WTC11 (cell line): ENCODE measurements at regions not wholly inside any gene's neighbourhood (a gene's known extent, or its start where the extent isn't known, plus 50 kb on each side); places are given as distances from the start of the nearest gene placed in this dataset.

Source experiments
- ATAC-seq: fragments of 200-7000 bp; cut with Tn5 transposase; 2 replicates; pipeline ENCODE4 v1.10.0; 2021; ENCODE audit warnings: mild to moderate bottlenecking, moderate library complexity
- CTCF ChIA-PET: fragments of 300-600 bp; sonication (Branson Sonifier 250); formaldehyde crosslinking; loops from one replicate; lab custom pipeline; 2021; ENCODE audit warnings: antibody characterized with exemption; lab: Charles Lee
- POLR2A ChIA-PET: fragments of 350-600 bp; sonication (Branson Sonifier 250); formaldehyde crosslinking; loops from one replicate; lab custom pipeline; 2021; ENCODE audit warnings: antibody characterized with exemption; lab: Charles Lee
- DNase-seq: peaks from one replicate; pipeline ENCODE4 v3.0.0; 2021; ENCODE audit warnings: low spot score
- H3K27ac Mint-ChIP-seq: 2 replicates; pipeline ENCODE4 v1.8.0; 2021; ENCODE audit warnings: mixed read lengths
- H3K27me3 Mint-ChIP-seq: 2 replicates; pipeline ENCODE4 v1.8.0; 2021; ENCODE audit warnings: low read depth, mild to moderate bottlenecking, moderate library complexity, mixed read lengths
- H3K36me3 Mint-ChIP-seq: 2 replicates; pipeline ENCODE4 v1.8.0; 2021; ENCODE audit warnings: mixed read lengths
- H3K4me1 Mint-ChIP-seq: 2 replicates; pipeline ENCODE4 v1.8.0; 2022; ENCODE audit warnings: mixed read lengths
- H3K4me3 Mint-ChIP-seq: 2 replicates; pipeline ENCODE4 v1.8.0; 2021; ENCODE audit warnings: mild to moderate bottlenecking, moderate library complexity, mixed read lengths
- H3K9me3 Mint-ChIP-seq: 2 replicates; pipeline ENCODE4 v1.8.0; 2021; ENCODE audit warnings: mixed read lengths
- GRHL2 ChIP-seq: fragments of 250-450 bp; sonication (Bioruptor Pico); IDR thresholded peaks from 2 replicates; pipeline ENCODE4 v1.8.0; 2022; ENCODE audit warnings: mild to moderate bottlenecking, moderate library complexity; ENCODE audit not compliant: insufficient replicate concordance, severe bottlenecking
- MYBL2 ChIP-seq: sonication (generic); formaldehyde crosslinking; IDR thresholded peaks from 2 replicates; pipeline ENCODE4 v1.8.1; 2023; ENCODE audit warnings: mild to moderate bottlenecking, moderate library complexity, missing genetic modification reagents
- NR1H2 ChIP-seq: sonication (generic); formaldehyde crosslinking; IDR thresholded peaks from 2 replicates; pipeline ENCODE4 v1.9.0; 2021; ENCODE audit warnings: mild to moderate bottlenecking, moderate library complexity, missing genetic modification reagents
- OVOL2 ChIP-seq: fragments of 250-450 bp; sonication (Bioruptor Pico); IDR thresholded peaks from 2 replicates; pipeline ENCODE4 v1.9.0; 2021; ENCODE audit warnings: mild to moderate bottlenecking, borderline replicate concordance
- SP1 ChIP-seq: sonication (generic); formaldehyde crosslinking; conservative IDR thresholded peaks from 2 replicates; pipeline ENCODE4 v1.8.1; 2022; ENCODE audit warnings: missing genetic modification reagents
- TEAD4 ChIP-seq: sonication (generic); formaldehyde crosslinking; IDR thresholded peaks from 2 replicates; pipeline ENCODE4 v1.8.0; 2022; ENCODE audit warnings: mild to moderate bottlenecking, missing genetic modification reagents
- ZNF219 ChIP-seq: sonication (generic); formaldehyde crosslinking; IDR thresholded peaks from 2 replicates; pipeline ENCODE4 v1.8.0; 2023; ENCODE audit warnings: missing genetic modification reagents, mild to moderate bottlenecking, borderline replicate concordance
- ZNF232 ChIP-seq: sonication (generic); formaldehyde crosslinking; IDR thresholded peaks from 2 replicates; pipeline ENCODE4 v1.8.0; 2022; ENCODE audit warnings: mild to moderate bottlenecking, missing genetic modification reagents
- TF ChIP-seq, protein P1 (sequence below): sonication (generic); formaldehyde crosslinking; IDR thresholded peaks from 2 replicates; pipeline ENCODE4 v1.8.1; 2022; ENCODE audit warnings: low read depth, mild to moderate bottlenecking, moderate library complexity, missing genetic modification reagents, borderline replicate concordance
- TF ChIP-seq, protein P2 (sequence below): fragments of 250-450 bp; sonication (Bioruptor Pico); IDR thresholded peaks from 2 replicates; pipeline ENCODE4 v2.1.2; 2022; ENCODE audit warnings: mild to moderate bottlenecking, moderate library complexity
- TF ChIP-seq, protein P3 (sequence below): sonication (generic); formaldehyde crosslinking; conservative IDR thresholded peaks from 2 replicates; pipeline ENCODE4 v1.8.1; 2023; ENCODE audit warnings: mild to moderate bottlenecking, low read depth, missing genetic modification reagents, moderate library complexity
- TF ChIP-seq, protein P4 (sequence below): sonication (generic); formaldehyde crosslinking; IDR thresholded peaks from 2 replicates; pipeline ENCODE4 v1.8.0; 2022; ENCODE audit warnings: mild to moderate bottlenecking, missing genetic modification reagents
- TF ChIP-seq, protein P5 (sequence below): fragments of 200-600 bp; IDR thresholded peaks from 2 replicates; pipeline ENCODE4 v1.8.0; 2022; ENCODE audit warnings: antibody characterized with exemption
- TF ChIP-seq, protein P6 (sequence below): fragments of 250-450 bp; sonication (Bioruptor Pico); conservative IDR thresholded peaks from 2 replicates; pipeline ENCODE4 v1.9.0; 2021; ENCODE audit warnings: mild to moderate bottlenecking

DNA sequence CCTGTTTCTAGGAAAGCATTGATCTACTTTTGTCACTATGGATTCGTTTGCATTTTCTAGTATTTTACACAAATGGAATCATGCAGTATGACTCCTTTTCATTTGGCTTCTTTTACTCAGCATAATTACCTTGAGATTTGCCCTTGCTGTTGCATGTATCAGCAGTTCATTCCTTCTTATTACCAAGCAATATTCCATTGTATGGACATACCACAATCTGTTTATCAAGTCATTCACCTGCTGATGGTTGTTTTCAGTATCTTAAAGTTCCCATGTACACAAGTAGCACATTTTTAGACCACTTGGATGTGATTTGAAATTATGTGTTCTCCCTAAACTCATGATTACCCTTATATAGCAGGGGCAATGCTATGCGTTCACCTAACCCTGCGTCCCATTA is 150.0 kb upstream of the UBE2E1 start:
- POLR2A ChIA-PET = no interaction called here
- Mint-ChIP-seq H3K4me3 (no peak overlapping the region), H3K9me3 (peaks cover 15% of the 10 kb centered on the region), H3K36me3 (peaks cover 12% of the 10 kb centered on the region), H3K4me1 (peaks cover 9% of the 10 kb centered on the region), H3K27ac (no peak overlapping the region), H3K27me3 (peaks cover 23% of the 10 kb centered on the region)
- DNase-seq (no peak), ATAC-seq (no peak)
- TF ChIP-seq, protein P1, sequence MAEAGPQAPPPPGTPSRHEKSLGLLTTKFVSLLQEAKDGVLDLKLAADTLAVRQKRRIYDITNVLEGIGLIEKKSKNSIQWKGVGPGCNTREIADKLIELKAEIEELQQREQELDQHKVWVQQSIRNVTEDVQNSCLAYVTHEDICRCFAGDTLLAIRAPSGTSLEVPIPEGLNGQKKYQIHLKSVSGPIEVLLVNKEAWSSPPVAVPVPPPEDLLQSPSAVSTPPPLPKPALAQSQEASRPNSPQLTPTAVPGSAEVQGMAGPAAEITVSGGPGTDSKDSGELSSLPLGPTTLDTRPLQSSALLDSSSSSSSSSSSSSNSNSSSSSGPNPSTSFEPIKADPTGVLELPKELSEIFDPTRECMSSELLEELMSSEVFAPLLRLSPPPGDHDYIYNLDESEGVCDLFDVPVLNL (CRISPR knock-in tag) = no peak
- TF ChIP-seq GRHL2 (CRISPR knock-in tag) (no peak), TEAD4 (CRISPR knock-in tag) (no peak), SP1 (no peak), NR1H2 (CRISPR knock-in tag) (no peak), OVOL2 (no peak)
- TF ChIP-seq, protein P2, sequence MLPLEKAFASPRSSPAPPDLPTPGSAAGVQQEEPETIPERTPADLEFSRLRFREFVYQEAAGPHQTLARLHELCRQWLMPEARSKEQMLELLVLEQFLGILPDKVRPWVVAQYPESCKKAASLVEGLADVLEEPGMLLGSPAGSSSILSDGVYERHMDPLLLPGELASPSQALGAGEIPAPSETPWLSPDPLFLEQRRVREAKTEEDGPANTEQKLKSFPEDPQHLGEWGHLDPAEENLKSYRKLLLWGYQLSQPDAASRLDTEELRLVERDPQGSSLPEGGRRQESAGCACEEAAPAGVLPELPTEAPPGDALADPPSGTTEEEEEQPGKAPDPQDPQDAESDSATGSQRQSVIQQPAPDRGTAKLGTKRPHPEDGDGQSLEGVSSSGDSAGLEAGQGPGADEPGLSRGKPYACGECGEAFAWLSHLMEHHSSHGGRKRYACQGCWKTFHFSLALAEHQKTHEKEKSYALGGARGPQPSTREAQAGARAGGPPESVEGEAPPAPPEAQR = no peak
- CTCF ChIA-PET = no interaction called here

DNA sequence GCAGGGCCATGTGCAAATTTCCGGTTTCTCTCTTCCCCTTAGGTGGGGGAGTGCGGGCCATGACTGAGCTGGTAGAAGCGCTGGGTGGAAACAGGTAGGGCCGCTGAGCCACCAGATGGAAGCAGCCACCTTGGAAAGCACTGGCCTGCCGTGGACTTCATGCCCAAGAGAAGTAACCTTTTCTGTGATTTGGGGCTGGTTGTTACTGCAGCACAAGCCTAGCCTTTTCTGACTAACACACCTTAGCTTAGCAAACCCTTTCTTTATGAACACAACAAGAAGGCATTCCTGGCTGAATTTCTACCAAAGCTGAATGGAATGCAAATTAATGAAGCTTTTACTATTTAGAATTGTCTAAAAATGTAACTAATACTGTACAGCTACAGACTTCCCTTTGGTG is 149.6 kb upstream of the UBE2E1 start:
- CTCF ChIA-PET = no interaction called here
- peaks cover 12% of the 10 kb centered on the region for H3K36me3 Mint-ChIP-seq
- TF ChIP-seq ZNF232 (no peak), NR1H2 (CRISPR knock-in tag) (no peak), ZNF219 (CRISPR knock-in tag) (no peak), MYBL2 (CRISPR knock-in tag) (no peak)
- TF ChIP-seq, protein P3, sequence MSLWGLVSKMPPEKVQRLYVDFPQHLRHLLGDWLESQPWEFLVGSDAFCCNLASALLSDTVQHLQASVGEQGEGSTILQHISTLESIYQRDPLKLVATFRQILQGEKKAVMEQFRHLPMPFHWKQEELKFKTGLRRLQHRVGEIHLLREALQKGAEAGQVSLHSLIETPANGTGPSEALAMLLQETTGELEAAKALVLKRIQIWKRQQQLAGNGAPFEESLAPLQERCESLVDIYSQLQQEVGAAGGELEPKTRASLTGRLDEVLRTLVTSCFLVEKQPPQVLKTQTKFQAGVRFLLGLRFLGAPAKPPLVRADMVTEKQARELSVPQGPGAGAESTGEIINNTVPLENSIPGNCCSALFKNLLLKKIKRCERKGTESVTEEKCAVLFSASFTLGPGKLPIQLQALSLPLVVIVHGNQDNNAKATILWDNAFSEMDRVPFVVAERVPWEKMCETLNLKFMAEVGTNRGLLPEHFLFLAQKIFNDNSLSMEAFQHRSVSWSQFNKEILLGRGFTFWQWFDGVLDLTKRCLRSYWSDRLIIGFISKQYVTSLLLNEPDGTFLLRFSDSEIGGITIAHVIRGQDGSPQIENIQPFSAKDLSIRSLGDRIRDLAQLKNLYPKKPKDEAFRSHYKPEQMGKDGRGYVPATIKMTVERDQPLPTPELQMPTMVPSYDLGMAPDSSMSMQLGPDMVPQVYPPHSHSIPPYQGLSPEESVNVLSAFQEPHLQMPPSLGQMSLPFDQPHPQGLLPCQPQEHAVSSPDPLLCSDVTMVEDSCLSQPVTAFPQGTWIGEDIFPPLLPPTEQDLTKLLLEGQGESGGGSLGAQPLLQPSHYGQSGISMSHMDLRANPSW (CRISPR knock-in tag) = no peak
- TF ChIP-seq, protein P4, sequence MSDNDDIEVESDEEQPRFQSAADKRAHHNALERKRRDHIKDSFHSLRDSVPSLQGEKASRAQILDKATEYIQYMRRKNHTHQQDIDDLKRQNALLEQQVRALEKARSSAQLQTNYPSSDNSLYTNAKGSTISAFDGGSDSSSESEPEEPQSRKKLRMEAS = no peak
- TF ChIP-seq, protein P5, sequence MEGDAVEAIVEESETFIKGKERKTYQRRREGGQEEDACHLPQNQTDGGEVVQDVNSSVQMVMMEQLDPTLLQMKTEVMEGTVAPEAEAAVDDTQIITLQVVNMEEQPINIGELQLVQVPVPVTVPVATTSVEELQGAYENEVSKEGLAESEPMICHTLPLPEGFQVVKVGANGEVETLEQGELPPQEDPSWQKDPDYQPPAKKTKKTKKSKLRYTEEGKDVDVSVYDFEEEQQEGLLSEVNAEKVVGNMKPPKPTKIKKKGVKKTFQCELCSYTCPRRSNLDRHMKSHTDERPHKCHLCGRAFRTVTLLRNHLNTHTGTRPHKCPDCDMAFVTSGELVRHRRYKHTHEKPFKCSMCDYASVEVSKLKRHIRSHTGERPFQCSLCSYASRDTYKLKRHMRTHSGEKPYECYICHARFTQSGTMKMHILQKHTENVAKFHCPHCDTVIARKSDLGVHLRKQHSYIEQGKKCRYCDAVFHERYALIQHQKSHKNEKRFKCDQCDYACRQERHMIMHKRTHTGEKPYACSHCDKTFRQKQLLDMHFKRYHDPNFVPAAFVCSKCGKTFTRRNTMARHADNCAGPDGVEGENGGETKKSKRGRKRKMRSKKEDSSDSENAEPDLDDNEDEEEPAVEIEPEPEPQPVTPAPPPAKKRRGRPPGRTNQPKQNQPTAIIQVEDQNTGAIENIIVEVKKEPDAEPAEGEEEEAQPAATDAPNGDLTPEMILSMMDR = no peak
- TF ChIP-seq, protein P6, sequence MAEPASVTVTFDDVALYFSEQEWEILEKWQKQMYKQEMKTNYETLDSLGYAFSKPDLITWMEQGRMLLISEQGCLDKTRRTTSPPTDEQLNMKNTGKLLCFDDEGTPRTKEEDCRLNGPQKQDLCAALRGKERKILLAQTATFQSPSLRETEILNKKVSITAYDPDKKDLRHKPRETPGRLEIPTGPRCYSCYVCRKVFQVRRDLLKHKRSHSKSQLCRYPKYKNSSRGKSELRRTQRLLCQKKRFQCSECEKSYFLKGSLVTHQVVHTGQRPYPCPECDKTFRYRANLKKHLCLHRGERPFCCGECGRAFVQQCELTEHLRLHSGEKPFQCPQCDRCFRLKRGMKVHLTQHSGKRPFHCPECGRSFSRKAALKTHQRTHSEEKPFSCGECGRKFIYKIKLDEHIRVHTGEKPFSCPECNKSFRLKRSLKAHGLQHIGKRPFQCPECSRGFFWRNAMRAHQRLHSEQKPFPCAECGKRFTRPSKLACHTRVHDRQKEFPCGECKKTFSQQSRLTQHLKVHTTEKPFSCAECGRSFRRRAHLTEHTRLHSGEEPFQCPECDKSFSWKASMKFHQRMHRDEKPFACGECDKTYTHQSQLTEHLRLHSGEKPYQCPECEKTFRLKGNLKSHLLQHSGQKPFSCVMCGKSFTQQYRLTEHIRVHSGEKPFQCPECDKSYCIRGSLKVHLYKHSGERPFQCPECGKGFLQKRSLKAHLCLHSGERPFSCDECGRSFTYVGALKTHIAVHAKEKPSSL (CRISPR knock-in tag) = no peak
- H3K27ac Mint-ChIP-seq = no peak overlapping the region
- POLR2A ChIA-PET = no interaction called here
- H3K9me3 Mint-ChIP-seq = peaks cover 15% of the 10 kb centered on the region
- no peak overlapping the region for H3K4me3 Mint-ChIP-seq
- DNase-seq (no peak), ATAC-seq (no peak)
- peaks cover 23% of the 10 kb centered on the region for H3K27me3 Mint-ChIP-seq
- H3K4me1 Mint-ChIP-seq = peaks cover 7% of the 10 kb centered on the region
